GM21717 (cell line): ENCODE measurements at regions not wholly inside any gene's neighbourhood (a gene's known extent, or its start where the extent isn't known, plus 50 kb on each side); places are given as distances from the start of the nearest gene placed in this dataset.

Source experiments
- ATAC-seq: cut with Tn5 transposase; IDR thresholded peaks from one replicate; pipeline ENCODE4 v1.9.1; 2021; ENCODE audit warnings: mild to moderate bottlenecking, moderate library complexity; ENCODE audit not compliant: unreplicated experiment

GRCh38 chr1:219365451-219365850 lies 191.8 kb downstream of the LYPLAL1 start:
- no peak for ATAC-seq

- ATAC-seq: no peak
Measured at GRCh38 chr1:219362702-219363101, 189.0 kb downstream of the LYPLAL1 start.

GRCh38 chr1:219359126-219359525 lies 185.4 kb downstream of the LYPLAL1 start:
- ATAC-seq: no peak

GRCh38 chr1:219358080-219358479 lies 184.4 kb downstream of the LYPLAL1 start:
- ATAC-seq: no peak

GRCh38 chr1:219354962-219355361 lies 181.3 kb downstream of the LYPLAL1 start:
- no peak for ATAC-seq

- ATAC-seq: no peak
Measured at GRCh38 chr1:219352961-219353651, 179.4 kb downstream of the LYPLAL1 start.

- no peak for ATAC-seq
Measured at GRCh38 chr1:219350172-219350931, 176.7 kb downstream of the LYPLAL1 start.

- ATAC-seq: no peak
Measured at GRCh38 chr1:219347921-219348391, 174.3 kb downstream of the LYPLAL1 start.

- ATAC-seq: no peak
Measured at GRCh38 chr1:219347376-219347775, 173.7 kb downstream of the LYPLAL1 start.

GRCh38 chr1:219345953-219346352 lies 172.3 kb downstream of the LYPLAL1 start:
- ATAC-seq: no peak

- ATAC-seq: no peak
Measured at GRCh38 chr1:219342836-219343235, 169.2 kb downstream of the LYPLAL1 start.

GRCh38 chr1:219340796-219341195 lies 167.1 kb downstream of the LYPLAL1 start:
- ATAC-seq: no peak

- no peak for ATAC-seq
Measured at GRCh38 chr1:219339466-219339865, 165.8 kb downstream of the LYPLAL1 start.

GRCh38 chr1:219337588-219337987 lies 163.9 kb downstream of the LYPLAL1 start:
- ATAC-seq: no peak

GRCh38 chr1:219333626-219334025 lies 159.9 kb downstream of the LYPLAL1 start:
- ATAC-seq: no peak

GRCh38 chr1:219331424-219331823 lies 157.7 kb downstream of the LYPLAL1 start:
- no peak for ATAC-seq

- no peak for ATAC-seq
Measured at GRCh38 chr1:219330669-219331068, 157.0 kb downstream of the LYPLAL1 start.

- no peak for ATAC-seq
Measured at GRCh38 chr1:219330001-219330400, 156.3 kb downstream of the LYPLAL1 start.

GRCh38 chr1:219329578-219329977 lies 155.9 kb downstream of the LYPLAL1 start:
- ATAC-seq: no peak

GRCh38 chr1:219326843-219327242 lies 153.2 kb downstream of the LYPLAL1 start:
- ATAC-seq: no peak

- no peak for ATAC-seq
Measured at GRCh38 chr1:219325368-219325742, 151.7 kb downstream of the LYPLAL1 start.

GRCh38 chr1:219324629-219325367 lies 151.1 kb downstream of the LYPLAL1 start:
- peak; percentile 69 for ATAC-seq
